Transverse colon (tissue), 4 donors: ENCODE measurements at regions not wholly inside any gene's neighbourhood (a gene's known extent, or its start where the extent isn't known, plus 50 kb on each side); places are given as distances from the start of the nearest gene placed in this dataset.

Source experiments
- EP300 ChIP-seq: sonication (generic); formaldehyde crosslinking; IDR thresholded peaks from one replicate; pipeline ENCODE4 v1.6.1; 2017; ENCODE audit warnings: antibody characterized with exemption, low read depth
- POLR2A ChIP-seq: fragments of 450-650 bp; IDR thresholded peaks from one replicate; pipeline ENCODE4 v1.6.1; 2016; ENCODE audit warnings: antibody characterized with exemption, mild to moderate bottlenecking, moderate library complexity
- POLR2AphosphoS5 ChIP-seq, 3 donors: sonication (generic); formaldehyde crosslinking; IDR thresholded peaks; one replicate each; pipeline ENCODE4 v1.6.1; 2016; ENCODE audit warnings: antibody characterized with exemption in 3 of 3
- TF ChIP-seq, protein P1 (sequence below), 5 experiments: fragments of 200-600 bp in 3 of 5; fragments of 450-650 bp in 2 of 5; sonication (generic) in 3 of 5; IDR thresholded peaks; 1 replicate in 2 of 5; 2 replicates in 3 of 5; pipeline ENCODE4 v1.5.1; 2016 to 2017; ENCODE audit warnings: antibody characterized with exemption in 5 of 5, inconsistent platforms in 3 of 5, mild to moderate bottlenecking in 2 of 5, moderate library complexity in 1 of 5

GRCh38 chr13:47120282-47120681 is 223.4 kb upstream of the HTR2A start:
- TF ChIP-seq EP300 (no peak), POLR2A (no peak), POLR2AphosphoS5 (IDR thresholded peaks at IDR 0.05) (no peak)
- TF ChIP-seq, protein P1, sequence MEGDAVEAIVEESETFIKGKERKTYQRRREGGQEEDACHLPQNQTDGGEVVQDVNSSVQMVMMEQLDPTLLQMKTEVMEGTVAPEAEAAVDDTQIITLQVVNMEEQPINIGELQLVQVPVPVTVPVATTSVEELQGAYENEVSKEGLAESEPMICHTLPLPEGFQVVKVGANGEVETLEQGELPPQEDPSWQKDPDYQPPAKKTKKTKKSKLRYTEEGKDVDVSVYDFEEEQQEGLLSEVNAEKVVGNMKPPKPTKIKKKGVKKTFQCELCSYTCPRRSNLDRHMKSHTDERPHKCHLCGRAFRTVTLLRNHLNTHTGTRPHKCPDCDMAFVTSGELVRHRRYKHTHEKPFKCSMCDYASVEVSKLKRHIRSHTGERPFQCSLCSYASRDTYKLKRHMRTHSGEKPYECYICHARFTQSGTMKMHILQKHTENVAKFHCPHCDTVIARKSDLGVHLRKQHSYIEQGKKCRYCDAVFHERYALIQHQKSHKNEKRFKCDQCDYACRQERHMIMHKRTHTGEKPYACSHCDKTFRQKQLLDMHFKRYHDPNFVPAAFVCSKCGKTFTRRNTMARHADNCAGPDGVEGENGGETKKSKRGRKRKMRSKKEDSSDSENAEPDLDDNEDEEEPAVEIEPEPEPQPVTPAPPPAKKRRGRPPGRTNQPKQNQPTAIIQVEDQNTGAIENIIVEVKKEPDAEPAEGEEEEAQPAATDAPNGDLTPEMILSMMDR (IDR thresholded peaks at IDR 0.05): no peak
